ENCODE measurements at regions not wholly inside any gene's neighbourhood (a gene's known extent, or its start where the extent isn't known, plus 50 kb on each side); places are given as distances from the start of the nearest gene placed in this dataset.

DNA sequence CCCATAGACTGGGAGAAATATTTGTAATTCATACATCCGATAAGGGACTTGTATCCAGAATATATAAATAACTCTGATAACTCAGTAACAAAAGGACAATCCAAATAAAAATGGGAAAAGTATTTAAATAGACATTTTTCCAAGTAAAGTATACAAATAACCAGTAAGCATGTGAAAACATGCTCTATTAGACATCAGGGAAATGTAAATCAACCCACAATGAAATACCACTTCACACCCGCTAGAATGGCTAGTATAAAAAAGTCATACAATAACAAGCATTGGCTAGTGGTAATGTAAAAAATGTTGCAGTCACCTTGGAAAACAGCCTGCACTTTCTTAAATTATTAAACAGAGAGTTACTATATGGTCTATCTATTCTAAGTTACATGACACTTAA lies 650.7 kb downstream of the C12orf50 start:
- intact Hi-C loops (cut with micrococcal nuclease), result no loop called here
- ATAC-seq (no peak), DNase-seq (no peak)
- no peaks in the 10 kb centered on the region for H3K36me3 Mint-ChIP-seq (ENCODE audit: low read depth)
- no peaks in the 10 kb centered on the region for H3K27me3 Mint-ChIP-seq
- no peak overlapping the region for H3K27ac Mint-ChIP-seq
- ChIA-PET CTCF (no interaction called here), POLR2A (no interaction called here)
- no peaks in the 10 kb centered on the region for H3K4me1 Mint-ChIP-seq (ENCODE audit: low read depth)
- H3K9me3 Mint-ChIP-seq, result no peaks in the 10 kb centered on the region
- no peak overlapping the region for H3K4me3 Mint-ChIP-seq
- TF ChIP-seq, protein P1, sequence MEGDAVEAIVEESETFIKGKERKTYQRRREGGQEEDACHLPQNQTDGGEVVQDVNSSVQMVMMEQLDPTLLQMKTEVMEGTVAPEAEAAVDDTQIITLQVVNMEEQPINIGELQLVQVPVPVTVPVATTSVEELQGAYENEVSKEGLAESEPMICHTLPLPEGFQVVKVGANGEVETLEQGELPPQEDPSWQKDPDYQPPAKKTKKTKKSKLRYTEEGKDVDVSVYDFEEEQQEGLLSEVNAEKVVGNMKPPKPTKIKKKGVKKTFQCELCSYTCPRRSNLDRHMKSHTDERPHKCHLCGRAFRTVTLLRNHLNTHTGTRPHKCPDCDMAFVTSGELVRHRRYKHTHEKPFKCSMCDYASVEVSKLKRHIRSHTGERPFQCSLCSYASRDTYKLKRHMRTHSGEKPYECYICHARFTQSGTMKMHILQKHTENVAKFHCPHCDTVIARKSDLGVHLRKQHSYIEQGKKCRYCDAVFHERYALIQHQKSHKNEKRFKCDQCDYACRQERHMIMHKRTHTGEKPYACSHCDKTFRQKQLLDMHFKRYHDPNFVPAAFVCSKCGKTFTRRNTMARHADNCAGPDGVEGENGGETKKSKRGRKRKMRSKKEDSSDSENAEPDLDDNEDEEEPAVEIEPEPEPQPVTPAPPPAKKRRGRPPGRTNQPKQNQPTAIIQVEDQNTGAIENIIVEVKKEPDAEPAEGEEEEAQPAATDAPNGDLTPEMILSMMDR (IDR thresholded peaks at IDR 0.05), result no peak

DNA sequence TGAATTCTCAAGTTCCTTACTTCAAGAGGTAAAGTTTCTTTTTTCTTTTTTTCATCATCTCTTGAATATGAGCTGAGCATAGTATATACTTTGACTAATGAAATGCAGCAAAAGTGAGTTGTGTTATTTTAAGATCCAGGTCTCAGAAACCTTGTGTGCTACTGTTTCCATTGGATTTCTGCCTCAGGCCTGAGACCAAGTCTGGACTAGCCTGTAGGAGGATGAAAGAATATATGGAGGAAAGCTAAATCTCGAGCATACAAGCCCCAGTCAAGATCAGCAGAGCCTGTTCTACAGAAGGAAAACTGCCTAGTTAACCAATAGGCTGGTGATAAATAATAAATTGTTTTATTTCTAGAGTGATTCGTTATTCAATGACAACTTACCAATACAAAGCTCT lies 652.5 kb downstream of the C12orf50 start:
- intact Hi-C loops (cut with micrococcal nuclease), result no loop called here
- Mint-ChIP-seq H3K4me3 (no peak overlapping the region), H3K36me3 (ENCODE audit: low read depth) (no peaks in the 10 kb centered on the region), H3K9me3 (peaks cover 2% of the 10 kb centered on the region), H3K27me3 (no peaks in the 10 kb centered on the region), H3K4me1 (ENCODE audit: low read depth) (no peaks in the 10 kb centered on the region), H3K27ac (no peak overlapping the region)
- DNase-seq (no peak), ATAC-seq (no peak)
- TF ChIP-seq, protein P1 (IDR thresholded peaks at IDR 0.05), result no peak
- POLR2A ChIA-PET, result no interaction called here
- CTCF ChIA-PET, result no interaction called here

DNA sequence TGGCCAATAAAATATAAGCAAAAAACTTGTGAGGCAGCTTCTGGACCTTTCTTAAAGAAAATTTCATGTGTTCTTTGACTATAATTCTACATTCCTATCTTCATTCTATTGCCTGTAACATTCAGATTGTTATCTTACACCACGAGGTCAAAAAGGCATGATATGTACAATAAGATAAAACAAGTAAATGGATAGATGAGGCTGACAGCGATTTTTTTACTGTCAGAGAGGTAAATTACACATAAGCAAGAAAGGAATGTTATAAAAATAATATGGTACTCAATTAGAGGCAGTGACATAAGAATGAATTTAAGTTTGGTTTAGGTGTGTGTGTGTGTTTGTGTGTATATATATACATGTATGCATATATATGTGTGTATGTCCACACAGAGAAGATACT lies 660.0 kb downstream of the C12orf50 start:
- H3K27ac Mint-ChIP-seq, result no peak overlapping the region

DNA sequence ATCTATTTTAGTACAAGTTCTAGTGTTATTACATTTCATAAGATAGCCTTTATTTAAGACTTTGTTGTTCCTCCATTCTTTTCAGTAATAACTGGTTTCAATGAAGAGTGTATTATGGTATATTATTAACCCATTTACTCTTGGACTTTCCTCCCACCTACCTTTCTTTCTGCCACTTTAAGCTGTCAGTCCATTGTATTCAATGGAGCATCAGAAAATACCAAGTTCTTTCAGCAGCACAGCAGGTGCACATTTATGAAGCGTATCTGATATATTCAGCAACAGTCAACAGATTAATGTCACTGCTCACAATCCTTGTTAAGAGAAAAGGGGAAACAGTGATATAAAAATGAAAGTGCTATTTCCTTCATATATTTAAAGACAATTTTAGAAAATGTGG lies 660.9 kb downstream of the C12orf50 start:
- DNase-seq (no peak), ATAC-seq (no peak)
- CTCF ChIA-PET, result no interaction called here
- Mint-ChIP-seq H3K4me3 (no peak overlapping the region), H3K4me1 (ENCODE audit: low read depth) (no peaks in the 10 kb centered on the region), H3K9me3 (peaks cover 11% of the 10 kb centered on the region), H3K36me3 (ENCODE audit: low read depth) (no peaks in the 10 kb centered on the region), H3K27ac (no peak overlapping the region), H3K27me3 (no peaks in the 10 kb centered on the region)
- TF ChIP-seq, protein P1 (IDR thresholded peaks at IDR 0.05), result no peak
- POLR2A ChIA-PET, result no interaction called here
- intact Hi-C loops (cut with micrococcal nuclease), result no loop called here

More for the DNA sequence above, 660.0 kb downstream of the C12orf50 start:
- Mint-ChIP-seq H3K9me3 (peaks cover 9% of the 10 kb centered on the region), H3K4me3 (no peak overlapping the region), H3K27me3 (no peaks in the 10 kb centered on the region), H3K36me3 (ENCODE audit: low read depth) (no peaks in the 10 kb centered on the region), H3K4me1 (ENCODE audit: low read depth) (no peaks in the 10 kb centered on the region)
- TF ChIP-seq, protein P1 (IDR thresholded peaks at IDR 0.05), result no peak
- ChIA-PET CTCF (no interaction called here), POLR2A (no interaction called here)
- ATAC-seq, result no peak
- intact Hi-C loops (cut with micrococcal nuclease), result no loop called here
- DNase-seq, result no peak

DNA sequence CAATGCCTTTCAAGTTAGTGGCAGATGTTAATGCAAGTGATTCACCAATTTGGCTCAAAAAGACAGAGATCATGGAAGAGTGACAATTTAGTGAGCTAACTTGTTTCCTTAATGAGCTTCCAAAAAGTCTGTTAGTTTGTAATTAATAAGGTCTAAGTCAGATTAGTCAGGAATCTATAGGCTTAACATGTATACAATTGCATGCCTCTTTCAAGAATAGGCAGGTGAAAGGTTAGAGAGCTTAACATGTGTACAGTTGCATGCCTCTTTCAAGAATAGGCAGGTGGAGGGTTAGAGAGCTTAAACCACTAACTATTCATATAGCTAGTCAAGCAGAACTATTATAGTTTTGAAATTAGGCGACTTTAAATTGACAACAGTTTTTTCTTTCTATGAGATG lies 663.8 kb downstream of the C12orf50 start:
- ATAC-seq (no peak), DNase-seq (no peak)
- Mint-ChIP-seq H3K4me1 (ENCODE audit: low read depth) (no peaks in the 10 kb centered on the region), H3K9me3 (peaks cover 23% of the 10 kb centered on the region), H3K27me3 (no peaks in the 10 kb centered on the region), H3K36me3 (ENCODE audit: low read depth) (no peaks in the 10 kb centered on the region), H3K4me3 (no peak overlapping the region), H3K27ac (no peak overlapping the region)
- ChIA-PET CTCF (no interaction called here), POLR2A (no interaction called here)
- intact Hi-C loops (cut with micrococcal nuclease), result no loop called here
- TF ChIP-seq, protein P1 (IDR thresholded peaks at IDR 0.05), result no peak
